WTC11 (cell line): ENCODE measurements at regions not wholly inside any gene's neighbourhood (a gene's known extent, or its start where the extent isn't known, plus 50 kb on each side); places are given as distances from the start of the nearest gene placed in this dataset.

Source experiments
- ATAC-seq: fragments of 200-7000 bp; cut with Tn5 transposase; 2 replicates; pipeline ENCODE4 v1.10.0; 2021; ENCODE audit warnings: mild to moderate bottlenecking, moderate library complexity
- CTCF ChIA-PET: fragments of 300-600 bp; sonication (Branson Sonifier 250); formaldehyde crosslinking; loops from one replicate; lab custom pipeline; 2021; ENCODE audit warnings: antibody characterized with exemption; lab: Charles Lee
- POLR2A ChIA-PET: fragments of 350-600 bp; sonication (Branson Sonifier 250); formaldehyde crosslinking; loops from one replicate; lab custom pipeline; 2021; ENCODE audit warnings: antibody characterized with exemption; lab: Charles Lee
- DNase-seq: peaks from one replicate; pipeline ENCODE4 v3.0.0; 2021; ENCODE audit warnings: low spot score
- H3K27ac Mint-ChIP-seq: 2 replicates; pipeline ENCODE4 v1.8.0; 2021; ENCODE audit warnings: mixed read lengths
- H3K27me3 Mint-ChIP-seq: 2 replicates; pipeline ENCODE4 v1.8.0; 2021; ENCODE audit warnings: low read depth, mild to moderate bottlenecking, moderate library complexity, mixed read lengths
- H3K36me3 Mint-ChIP-seq: 2 replicates; pipeline ENCODE4 v1.8.0; 2021; ENCODE audit warnings: mixed read lengths
- H3K4me1 Mint-ChIP-seq: 2 replicates; pipeline ENCODE4 v1.8.0; 2022; ENCODE audit warnings: mixed read lengths
- H3K4me3 Mint-ChIP-seq: 2 replicates; pipeline ENCODE4 v1.8.0; 2021; ENCODE audit warnings: mild to moderate bottlenecking, moderate library complexity, mixed read lengths
- H3K9me3 Mint-ChIP-seq: 2 replicates; pipeline ENCODE4 v1.8.0; 2021; ENCODE audit warnings: mixed read lengths
- ARID4B ChIP-seq: sonication (generic); formaldehyde crosslinking; IDR thresholded peaks from 2 replicates; pipeline ENCODE4 v1.8.0; 2023; ENCODE audit warnings: missing genetic modification reagents, mild to moderate bottlenecking, borderline replicate concordance
- CREB1 ChIP-seq: sonication (generic); formaldehyde crosslinking; IDR thresholded peaks from 2 replicates; pipeline ENCODE4 v1.8.0; 2023; ENCODE audit warnings: mild to moderate bottlenecking, missing genetic modification reagents
- E2F1 ChIP-seq: sonication (generic); formaldehyde crosslinking; IDR thresholded peaks from 2 replicates; pipeline ENCODE4 v1.8.0; 2022; ENCODE audit warnings: mild to moderate bottlenecking, missing genetic modification reagents
- ELF4 ChIP-seq: sonication (generic); formaldehyde crosslinking; IDR thresholded peaks from 2 replicates; pipeline ENCODE4 v1.8.1; 2022; ENCODE audit warnings: low read depth, mild to moderate bottlenecking, moderate library complexity, missing genetic modification reagents
- FOXK1 ChIP-seq: sonication (generic); formaldehyde crosslinking; IDR thresholded peaks from 2 replicates; pipeline ENCODE4 v1.8.0; 2022; ENCODE audit warnings: mild to moderate bottlenecking, moderate library complexity, missing genetic modification reagents
- FOXP1 ChIP-seq: sonication (generic); formaldehyde crosslinking; IDR thresholded peaks from 2 replicates; pipeline ENCODE4 v1.8.0; 2022; ENCODE audit warnings: missing genetic modification reagents, mild to moderate bottlenecking, moderate library complexity, borderline replicate concordance
- GTF2I ChIP-seq: fragments of 250-450 bp; sonication (Bioruptor Pico); conservative IDR thresholded peaks from 2 replicates; pipeline ENCODE4 v1.4.0; 2021; ENCODE audit warnings: mild to moderate bottlenecking
- NFATC4 ChIP-seq: fragments of 250-450 bp; sonication (Bioruptor Pico); IDR thresholded peaks from 2 replicates; pipeline ENCODE4 v1.9.0; 2021; ENCODE audit warnings: mild to moderate bottlenecking
- NFE2L1 ChIP-seq: sonication (generic); formaldehyde crosslinking; IDR thresholded peaks from 2 replicates; pipeline ENCODE4 v1.8.1; 2023; ENCODE audit warnings: missing genetic modification reagents
- SP1 ChIP-seq: sonication (generic); formaldehyde crosslinking; conservative IDR thresholded peaks from 2 replicates; pipeline ENCODE4 v1.8.1; 2022; ENCODE audit warnings: missing genetic modification reagents
- STAT6 ChIP-seq: sonication (generic); formaldehyde crosslinking; conservative IDR thresholded peaks from 2 replicates; pipeline ENCODE4 v1.8.1; 2023; ENCODE audit warnings: mild to moderate bottlenecking, low read depth, missing genetic modification reagents, moderate library complexity
- TEAD1 ChIP-seq: sonication (generic); formaldehyde crosslinking; IDR thresholded peaks from 2 replicates; pipeline ENCODE4 v1.8.0; 2022; ENCODE audit warnings: mild to moderate bottlenecking, missing genetic modification reagents
- TP53 ChIP-seq: sonication (generic); formaldehyde crosslinking; IDR thresholded peaks from 2 replicates; pipeline ENCODE4 v1.8.1; 2023; ENCODE audit warnings: mild to moderate bottlenecking, missing genetic modification reagents
- ZNF219 ChIP-seq: sonication (generic); formaldehyde crosslinking; IDR thresholded peaks from 2 replicates; pipeline ENCODE4 v1.8.0; 2023; ENCODE audit warnings: missing genetic modification reagents, mild to moderate bottlenecking, borderline replicate concordance
- ZNF263 ChIP-seq: sonication (generic); formaldehyde crosslinking; IDR thresholded peaks from 2 replicates; pipeline ENCODE4 v1.8.1; 2022; ENCODE audit warnings: low read depth, mild to moderate bottlenecking, moderate library complexity, missing genetic modification reagents
- ZNF416 ChIP-seq: fragments of 250-450 bp; sonication (Bioruptor Pico); IDR thresholded peaks from 2 replicates; pipeline ENCODE4 v1.9.0; 2021; ENCODE audit warnings: mild to moderate bottlenecking, inconsistent platforms
- ZNF423 ChIP-seq: fragments of 250-450 bp; sonication (Bioruptor Pico); IDR thresholded peaks from 2 replicates; pipeline ENCODE4 v2.1.2; 2022; ENCODE audit warnings: mild to moderate bottlenecking, moderate library complexity
- ZNF671 ChIP-seq: fragments of 250-450 bp; sonication (Bioruptor Pico); IDR thresholded peaks from 2 replicates; pipeline ENCODE4 v1.8.0; 2021; ENCODE audit warnings: mild to moderate bottlenecking
- ZSCAN18 ChIP-seq: fragments of 250-450 bp; sonication (Bioruptor Pico); IDR thresholded peaks from 2 replicates; pipeline ENCODE4 v2.1.2; 2022; ENCODE audit warnings: mild to moderate bottlenecking, moderate library complexity
- TF ChIP-seq, protein P1 (sequence below): sonication (generic); formaldehyde crosslinking; IDR thresholded peaks from 2 replicates; pipeline ENCODE4 v1.8.1; 2023; ENCODE audit warnings: mild to moderate bottlenecking, missing genetic modification reagents, moderate library complexity
- TF ChIP-seq, protein P2 (sequence below): fragments of 250-450 bp; sonication (Bioruptor Pico); IDR thresholded peaks from 2 replicates; pipeline ENCODE4 v1.9.0; 2021; ENCODE audit warnings: moderate library complexity, mild to moderate bottlenecking, inconsistent platforms, borderline replicate concordance
- TF ChIP-seq, protein P3 (sequence below): sonication (generic); formaldehyde crosslinking; IDR thresholded peaks from 2 replicates; pipeline ENCODE4 v1.8.0; 2022; ENCODE audit warnings: mild to moderate bottlenecking, missing genetic modification reagents
- TF ChIP-seq, protein P4 (sequence below): sonication (generic); formaldehyde crosslinking; IDR thresholded peaks from 2 replicates; pipeline ENCODE4 v1.8.0; 2022; ENCODE audit warnings: missing genetic modification reagents

DNA sequence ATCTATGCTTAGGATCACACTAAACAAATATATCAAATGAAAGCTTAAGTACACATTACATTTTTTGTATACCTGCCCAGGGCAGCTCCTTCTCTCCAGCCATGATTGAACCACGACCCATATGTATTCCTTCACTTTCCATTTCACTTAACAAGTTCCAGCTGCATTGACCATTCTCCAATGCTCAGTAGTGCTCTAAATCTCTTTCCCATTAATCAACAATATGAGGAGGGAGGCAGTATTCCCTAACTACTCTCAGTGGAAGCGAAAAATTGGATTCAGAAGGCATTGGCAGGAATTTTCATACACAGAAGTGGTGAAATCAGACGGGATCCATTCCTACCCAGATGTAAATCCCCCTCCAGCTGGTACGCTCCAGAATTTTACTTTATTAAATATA lies 372.0 kb upstream of the LUZP2 start:
- Mint-ChIP-seq H3K9me3 (no peaks in the 10 kb centered on the region), H3K4me1 (no peaks in the 10 kb centered on the region), H3K36me3 (no peaks in the 10 kb centered on the region), H3K27me3 (no peaks in the 10 kb centered on the region), H3K4me3 (no peak overlapping the region), H3K27ac (no peak overlapping the region)
- POLR2A ChIA-PET: no interaction called here
- ATAC-seq: no peak
- CTCF ChIA-PET: no interaction called here
- DNase-seq: no peak
- TF ChIP-seq FOXK1 (CRISPR knock-in tag) (no peak), NFATC4 (CRISPR knock-in tag) (no peak), TEAD1 (CRISPR knock-in tag) (no peak), GTF2I (CRISPR knock-in tag) (no peak), ZNF263 (CRISPR knock-in tag) (no peak), ELF4 (CRISPR knock-in tag) (no peak), TP53 (no peak), FOXP1 (CRISPR knock-in tag) (no peak), STAT6 (no peak), SP1 (no peak), ZNF671 (CRISPR knock-in tag) (no peak), NFE2L1 (CRISPR knock-in tag) (no peak), ZSCAN18 (CRISPR knock-in tag) (no peak), ZNF423 (CRISPR knock-in tag) (no peak), ZNF219 (CRISPR knock-in tag) (no peak)
- TF ChIP-seq, protein P1, sequence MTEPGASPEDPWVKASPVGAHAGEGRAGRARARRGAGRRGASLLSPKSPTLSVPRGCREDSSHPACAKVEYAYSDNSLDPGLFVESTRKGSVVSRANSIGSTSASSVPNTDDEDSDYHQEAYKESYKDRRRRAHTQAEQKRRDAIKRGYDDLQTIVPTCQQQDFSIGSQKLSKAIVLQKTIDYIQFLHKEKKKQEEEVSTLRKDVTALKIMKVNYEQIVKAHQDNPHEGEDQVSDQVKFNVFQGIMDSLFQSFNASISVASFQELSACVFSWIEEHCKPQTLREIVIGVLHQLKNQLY (CRISPR knock-in tag): no peak
- TF ChIP-seq, protein P2, sequence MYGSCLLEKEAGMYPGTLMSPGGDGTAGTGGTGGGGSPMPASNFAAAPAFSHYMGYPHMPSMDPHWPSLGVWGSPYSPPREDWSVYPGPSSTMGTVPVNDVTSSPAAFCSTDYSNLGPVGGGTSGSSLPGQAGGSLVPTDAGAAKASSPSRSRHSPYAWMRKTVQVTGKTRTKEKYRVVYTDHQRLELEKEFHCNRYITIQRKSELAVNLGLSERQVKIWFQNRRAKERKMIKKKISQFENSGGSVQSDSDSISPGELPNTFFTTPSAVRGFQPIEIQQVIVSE (CRISPR knock-in tag): no peak
- TF ChIP-seq, protein P3, sequence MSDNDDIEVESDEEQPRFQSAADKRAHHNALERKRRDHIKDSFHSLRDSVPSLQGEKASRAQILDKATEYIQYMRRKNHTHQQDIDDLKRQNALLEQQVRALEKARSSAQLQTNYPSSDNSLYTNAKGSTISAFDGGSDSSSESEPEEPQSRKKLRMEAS (CRISPR knock-in tag): no peak

DNA sequence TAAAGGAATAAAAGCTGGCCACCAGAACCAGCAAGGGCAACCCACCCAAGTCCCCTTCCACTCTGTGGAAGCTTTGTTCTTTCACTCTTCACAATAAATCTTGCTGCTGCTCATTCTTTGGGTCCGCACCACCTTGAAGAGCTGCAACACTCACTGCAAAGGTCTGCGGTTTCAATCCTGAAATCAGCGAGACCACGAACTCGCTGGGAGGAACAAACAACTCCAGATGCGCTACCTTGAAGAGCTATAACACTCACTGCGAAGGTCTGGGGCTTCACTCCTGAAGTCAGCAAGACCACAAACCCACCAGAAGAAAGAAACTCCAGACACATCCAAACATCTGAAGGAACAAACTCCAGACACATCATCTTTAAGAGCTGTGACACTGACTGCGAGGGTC lies 365.2 kb upstream of the LUZP2 start:
- CTCF ChIA-PET: no interaction called here
- Mint-ChIP-seq H3K4me3 (no peak overlapping the region), H3K27me3 (no peaks in the 10 kb centered on the region), H3K36me3 (no peaks in the 10 kb centered on the region), H3K27ac (no peak overlapping the region), H3K4me1 (no peaks in the 10 kb centered on the region), H3K9me3 (0 out of 2 replicates have a peak, but pooled peaks cover 8% of the 10 kb centered on the region)
- ATAC-seq (no peak), DNase-seq (no peak)
- POLR2A ChIA-PET: no interaction called here
- TF ChIP-seq, protein P4, sequence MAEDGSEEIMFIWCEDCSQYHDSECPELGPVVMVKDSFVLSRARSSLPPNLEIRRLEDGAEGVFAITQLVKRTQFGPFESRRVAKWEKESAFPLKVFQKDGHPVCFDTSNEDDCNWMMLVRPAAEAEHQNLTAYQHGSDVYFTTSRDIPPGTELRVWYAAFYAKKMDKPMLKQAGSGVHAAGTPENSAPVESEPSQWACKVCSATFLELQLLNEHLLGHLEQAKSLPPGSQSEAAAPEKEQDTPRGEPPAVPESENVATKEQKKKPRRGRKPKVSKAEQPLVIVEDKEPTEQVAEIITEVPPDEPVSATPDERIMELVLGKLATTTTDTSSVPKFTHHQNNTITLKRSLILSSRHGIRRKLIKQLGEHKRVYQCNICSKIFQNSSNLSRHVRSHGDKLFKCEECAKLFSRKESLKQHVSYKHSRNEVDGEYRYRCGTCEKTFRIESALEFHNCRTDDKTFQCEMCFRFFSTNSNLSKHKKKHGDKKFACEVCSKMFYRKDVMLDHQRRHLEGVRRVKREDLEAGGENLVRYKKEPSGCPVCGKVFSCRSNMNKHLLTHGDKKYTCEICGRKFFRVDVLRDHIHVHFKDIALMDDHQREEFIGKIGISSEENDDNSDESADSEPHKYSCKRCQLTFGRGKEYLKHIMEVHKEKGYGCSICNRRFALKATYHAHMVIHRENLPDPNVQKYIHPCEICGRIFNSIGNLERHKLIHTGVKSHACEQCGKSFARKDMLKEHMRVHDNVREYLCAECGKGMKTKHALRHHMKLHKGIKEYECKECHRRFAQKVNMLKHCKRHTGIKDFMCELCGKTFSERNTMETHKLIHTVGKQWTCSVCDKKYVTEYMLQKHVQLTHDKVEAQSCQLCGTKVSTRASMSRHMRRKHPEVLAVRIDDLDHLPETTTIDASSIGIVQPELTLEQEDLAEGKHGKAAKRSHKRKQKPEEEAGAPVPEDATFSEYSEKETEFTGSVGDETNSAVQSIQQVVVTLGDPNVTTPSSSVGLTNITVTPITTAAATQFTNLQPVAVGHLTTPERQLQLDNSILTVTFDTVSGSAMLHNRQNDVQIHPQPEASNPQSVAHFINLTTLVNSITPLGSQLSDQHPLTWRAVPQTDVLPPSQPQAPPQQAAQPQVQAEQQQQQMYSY: no peak
- TF ChIP-seq CREB1 (CRISPR knock-in tag) (no peak), NFATC4 (CRISPR knock-in tag) (no peak), ARID4B (CRISPR knock-in tag) (no peak), ZNF416 (CRISPR knock-in tag) (no peak), E2F1 (no peak)
